ENCODE measurements at regions not wholly inside any gene's neighbourhood (a gene's known extent, or its start where the extent isn't known, plus 50 kb on each side); places are given as distances from the start of the nearest gene placed in this dataset.

DNA sequence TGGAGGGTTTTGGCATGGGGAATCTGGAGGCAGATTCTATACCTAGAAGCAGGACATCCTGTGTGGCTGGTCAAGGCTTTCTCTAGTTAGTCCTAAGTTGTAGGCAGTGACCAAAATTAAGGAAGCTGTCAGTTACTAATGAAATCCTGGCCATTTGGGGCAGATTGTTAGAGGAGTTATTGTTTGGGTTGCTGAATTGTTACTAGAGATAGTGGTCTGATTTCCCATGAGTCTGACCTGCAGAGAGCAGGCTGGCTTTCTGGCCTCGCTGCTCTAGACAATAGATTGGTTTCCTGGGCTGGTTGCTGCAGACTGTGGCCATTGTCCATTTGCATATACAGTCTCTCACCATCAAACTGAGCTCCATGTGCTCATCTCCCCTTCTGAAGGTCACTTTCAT is 205.0 kb upstream of the SASH1 start:
- TF ChIP-seq RAD21 (IDR thresholded peaks at IDR 0.05; ENCODE audit: low read depth), result no peak
- no peak for TF ChIP-seq TAF1 (IDR thresholded peaks at IDR 0.05; ENCODE audit: low read depth)
- TF ChIP-seq REST (IDR thresholded peaks at IDR 0.05; ENCODE audit: low read depth), result no peak
- TF ChIP-seq, protein P1, sequence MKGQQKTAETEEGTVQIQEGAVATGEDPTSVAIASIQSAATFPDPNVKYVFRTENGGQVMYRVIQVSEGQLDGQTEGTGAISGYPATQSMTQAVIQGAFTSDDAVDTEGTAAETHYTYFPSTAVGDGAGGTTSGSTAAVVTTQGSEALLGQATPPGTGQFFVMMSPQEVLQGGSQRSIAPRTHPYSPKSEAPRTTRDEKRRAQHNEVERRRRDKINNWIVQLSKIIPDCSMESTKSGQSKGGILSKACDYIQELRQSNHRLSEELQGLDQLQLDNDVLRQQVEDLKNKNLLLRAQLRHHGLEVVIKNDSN (IDR thresholded peaks at IDR 0.05), result no peak
- TF ChIP-seq EP300 (IDR thresholded peaks at IDR 0.05; ENCODE audit: borderline replicate concordance), result no peak
- no peak for TF ChIP-seq CREB1 (IDR thresholded peaks at IDR 0.05; ENCODE audit: low read depth)
- no peak for TF ChIP-seq YY1 (IDR thresholded peaks at IDR 0.05; ENCODE audit: low read depth)
- no peak for TF ChIP-seq ZBTB7A (IDR thresholded peaks at IDR 0.05; ENCODE audit: low read depth)
- TF ChIP-seq MAX (IDR thresholded peaks at IDR 0.05), result no peak
- no peak for TF ChIP-seq CEBPB (IDR thresholded peaks at IDR 0.05)

Measured in Ishikawa (cell line).